D721Med (cell line): ENCODE measurements at regions not wholly inside any gene's neighbourhood (a gene's known extent, or its start where the extent isn't known, plus 50 kb on each side); places are given as distances from the start of the nearest gene placed in this dataset.

Experiments
- DNase-seq: peaks from one replicate; pipeline ENCODE4 v3.0.0; 2011; ENCODE audit warnings: low spot score; ENCODE audit not compliant: insufficient read length
- FAIRE-seq: peaks from 2 replicates; lab custom pipeline; 2011; peaks lifted over from hg19 to GRCh38; lab: Jason Lieb, UNC
- TF ChIP-seq, protein P1 (sequence below): IDR thresholded peaks from 2 replicates; pipeline ENCODE4 v1.5.1; 2012; ENCODE audit warnings: mild to moderate bottlenecking, control low read depth; ENCODE audit not compliant: insufficient read depth; ENCODE audit errors: missing control alignments

DNA sequence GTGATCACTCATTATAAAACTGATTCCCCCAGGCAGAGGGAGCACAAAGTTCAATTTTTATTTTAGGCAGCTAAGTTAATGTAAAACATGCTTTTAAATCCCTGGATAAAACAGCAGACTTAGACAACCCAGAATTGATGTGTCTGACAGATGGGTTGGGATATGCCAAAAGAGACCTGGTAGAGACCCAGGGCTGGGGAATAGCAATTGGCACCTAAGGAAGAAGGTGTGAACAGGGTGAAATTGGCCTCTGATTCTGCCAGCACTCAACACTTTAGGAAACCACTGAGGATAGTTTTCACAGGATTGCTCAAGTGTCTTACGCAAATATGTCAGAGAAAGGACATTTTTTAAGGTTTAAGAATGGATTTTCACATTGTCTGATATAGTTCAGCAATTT, 938.2 kb upstream of the CDH8 start:
- no peak for DNase-seq
- TF ChIP-seq, protein P1, sequence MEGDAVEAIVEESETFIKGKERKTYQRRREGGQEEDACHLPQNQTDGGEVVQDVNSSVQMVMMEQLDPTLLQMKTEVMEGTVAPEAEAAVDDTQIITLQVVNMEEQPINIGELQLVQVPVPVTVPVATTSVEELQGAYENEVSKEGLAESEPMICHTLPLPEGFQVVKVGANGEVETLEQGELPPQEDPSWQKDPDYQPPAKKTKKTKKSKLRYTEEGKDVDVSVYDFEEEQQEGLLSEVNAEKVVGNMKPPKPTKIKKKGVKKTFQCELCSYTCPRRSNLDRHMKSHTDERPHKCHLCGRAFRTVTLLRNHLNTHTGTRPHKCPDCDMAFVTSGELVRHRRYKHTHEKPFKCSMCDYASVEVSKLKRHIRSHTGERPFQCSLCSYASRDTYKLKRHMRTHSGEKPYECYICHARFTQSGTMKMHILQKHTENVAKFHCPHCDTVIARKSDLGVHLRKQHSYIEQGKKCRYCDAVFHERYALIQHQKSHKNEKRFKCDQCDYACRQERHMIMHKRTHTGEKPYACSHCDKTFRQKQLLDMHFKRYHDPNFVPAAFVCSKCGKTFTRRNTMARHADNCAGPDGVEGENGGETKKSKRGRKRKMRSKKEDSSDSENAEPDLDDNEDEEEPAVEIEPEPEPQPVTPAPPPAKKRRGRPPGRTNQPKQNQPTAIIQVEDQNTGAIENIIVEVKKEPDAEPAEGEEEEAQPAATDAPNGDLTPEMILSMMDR = no peak
- no peak for FAIRE-seq

DNA sequence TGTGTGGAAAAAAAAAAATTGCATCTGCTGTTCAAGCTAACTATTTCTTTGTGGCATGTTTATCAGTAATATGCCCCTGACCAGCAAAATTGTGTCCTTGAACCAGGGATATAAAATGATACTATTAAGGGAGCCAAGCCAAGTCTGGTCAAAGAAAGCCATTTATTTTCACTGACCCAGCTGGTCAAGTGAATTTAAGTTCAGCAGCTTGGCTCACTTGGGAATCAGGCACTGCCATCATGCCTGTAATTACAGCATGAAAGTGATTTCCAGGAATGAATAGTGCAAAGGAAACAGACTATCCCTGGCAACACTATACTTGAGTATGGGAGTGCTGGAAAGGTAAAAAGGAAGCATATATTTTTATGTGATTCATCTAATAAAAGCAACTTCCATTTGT, 934.6 kb upstream of the CDH8 start:
- TF ChIP-seq, protein P1 = no peak
- no peak for DNase-seq
- FAIRE-seq = no peak

DNA sequence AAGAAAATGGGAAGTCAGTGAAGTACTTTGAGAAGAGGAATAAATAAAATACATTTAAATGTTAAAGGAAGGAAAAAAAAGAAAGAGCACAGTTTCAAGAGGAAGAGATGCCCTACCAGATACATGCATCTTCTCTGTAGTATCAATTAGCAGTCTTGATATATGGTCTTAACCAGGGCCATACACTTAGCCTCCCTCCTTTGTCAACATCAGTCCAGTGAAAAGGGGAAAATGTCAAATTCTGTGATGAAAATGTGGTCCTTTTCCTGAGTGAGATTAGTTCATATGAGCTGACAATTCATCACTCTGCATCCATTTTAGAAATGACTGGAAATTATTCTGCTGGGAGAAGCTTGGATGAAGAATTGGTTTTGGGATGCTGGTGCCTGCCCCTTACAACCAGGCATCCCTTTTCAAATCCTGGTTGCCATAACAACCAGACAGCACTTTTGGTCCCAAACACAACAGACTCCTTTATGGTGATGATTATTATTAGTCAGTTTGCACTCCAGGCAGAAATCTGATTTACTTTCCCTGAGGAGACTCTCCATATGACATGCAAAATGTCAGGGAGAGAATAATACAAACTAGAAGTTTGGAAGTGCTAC, 933.6 kb upstream of the CDH8 start:
- no peak for FAIRE-seq

DNA sequence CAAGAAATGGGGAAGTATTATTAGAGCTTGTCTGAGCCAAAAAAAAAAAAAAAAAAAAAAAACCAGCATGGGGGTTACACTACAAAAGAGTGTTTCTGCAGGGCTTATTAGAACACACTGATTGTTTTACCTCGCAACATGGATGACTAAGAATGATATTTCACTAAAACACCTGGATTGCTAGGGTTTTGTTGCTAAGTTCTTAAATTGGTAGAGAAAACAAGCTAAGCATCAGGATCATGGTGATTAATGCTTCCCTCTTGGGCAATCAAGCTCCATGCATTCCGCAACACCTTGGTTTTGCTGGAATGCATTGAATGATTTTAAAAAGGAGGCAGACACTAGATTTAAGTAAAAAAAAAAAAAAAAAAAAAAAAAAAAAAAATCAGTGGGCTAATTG, 931.4 kb upstream of the CDH8 start:
- DNase-seq (no peak), FAIRE-seq (no peak)
- TF ChIP-seq, protein P1 = no peak

More for the DNA sequence above, 933.6 kb upstream of the CDH8 start:
- no peak for DNase-seq
- TF ChIP-seq, protein P1 = no peak

DNA sequence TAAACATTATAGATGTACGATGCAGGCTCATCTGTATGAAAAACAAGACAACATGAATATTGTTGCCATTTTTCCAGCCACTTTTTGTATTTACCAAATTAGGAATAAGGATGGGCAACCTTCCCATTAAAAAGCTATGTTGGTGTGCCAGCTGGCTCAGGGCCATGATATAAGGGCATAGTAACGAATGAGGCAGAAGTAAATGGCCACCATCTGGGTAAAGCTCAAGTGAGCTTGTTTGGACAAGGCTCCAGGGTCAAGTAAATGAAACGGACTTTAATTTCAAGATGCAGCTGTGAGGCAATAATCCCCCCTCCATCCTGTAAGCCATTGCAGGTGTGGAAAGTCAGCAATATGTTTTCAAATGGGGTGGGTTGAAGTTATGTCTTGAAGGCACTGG, 930.9 kb upstream of the CDH8 start:
- FAIRE-seq (no peak), DNase-seq (no peak)
- TF ChIP-seq, protein P1 = no peak

DNA sequence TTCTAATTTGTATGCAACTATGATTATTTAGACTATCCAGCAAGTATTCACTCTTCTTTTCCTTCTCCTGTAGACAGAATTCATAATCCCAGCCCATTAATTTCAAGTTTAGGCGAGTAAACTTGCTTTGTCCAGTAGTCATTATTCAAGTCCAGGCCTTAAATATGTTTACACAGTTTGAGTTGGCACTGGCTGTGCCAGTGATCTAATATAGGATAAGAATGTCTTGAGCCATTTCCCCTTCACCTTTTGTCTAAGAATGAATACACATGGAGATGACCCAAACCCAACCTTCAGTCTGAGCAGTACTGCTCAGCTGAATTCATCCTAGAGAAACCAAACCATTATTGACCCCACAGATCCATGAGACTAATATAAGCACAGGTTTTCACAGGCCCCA, 930.4 kb upstream of the CDH8 start:
- FAIRE-seq = no peak
- TF ChIP-seq, protein P1 = no peak
- DNase-seq = no peak

DNA sequence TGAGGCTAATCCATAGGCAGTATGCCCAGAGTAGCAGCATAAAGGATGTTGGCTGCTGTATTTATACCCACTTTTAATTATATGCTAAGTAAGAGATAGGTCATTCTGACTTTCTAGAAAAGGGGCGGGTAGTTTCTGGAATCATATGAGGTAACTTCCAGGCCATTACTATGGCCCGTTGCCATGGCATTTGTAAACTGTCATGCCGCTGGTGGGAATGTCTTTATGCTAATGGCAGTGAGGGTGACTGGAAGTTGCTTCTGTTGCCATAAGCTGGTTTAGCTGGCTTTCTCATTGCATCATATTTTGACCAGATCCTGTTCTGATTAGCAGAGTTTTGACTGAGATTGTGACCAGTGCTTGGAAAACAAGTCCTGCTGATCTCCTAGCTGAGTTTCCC, 929.6 kb upstream of the CDH8 start:
- FAIRE-seq (no peak), DNase-seq (no peak)
- TF ChIP-seq, protein P1 = no peak
